ENCODE measurements at regions not wholly inside any gene's neighbourhood (a gene's known extent, or its start where the extent isn't known, plus 50 kb on each side); places are given as distances from the start of the nearest gene placed in this dataset.

DNA sequence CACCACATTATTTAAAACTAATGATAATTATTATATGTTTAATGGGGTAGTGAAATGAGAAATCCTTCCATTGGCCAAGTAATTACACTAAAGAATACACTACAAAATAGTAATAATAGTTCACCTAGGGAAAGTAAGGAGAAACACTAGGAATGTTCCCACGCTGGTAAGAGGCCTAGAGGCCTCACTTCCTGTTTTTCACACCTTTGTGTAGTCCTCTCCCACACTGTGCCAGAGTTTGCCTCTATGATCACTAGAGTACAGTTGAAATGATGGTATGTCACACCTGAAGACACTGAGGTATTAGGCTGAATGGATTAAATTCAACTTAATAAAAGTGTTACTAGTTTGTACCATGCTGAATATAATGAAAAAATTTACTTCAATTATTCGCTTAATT lies 1348.0 kb upstream of the ATXN8OS start:
- TF ChIP-seq, protein P1, sequence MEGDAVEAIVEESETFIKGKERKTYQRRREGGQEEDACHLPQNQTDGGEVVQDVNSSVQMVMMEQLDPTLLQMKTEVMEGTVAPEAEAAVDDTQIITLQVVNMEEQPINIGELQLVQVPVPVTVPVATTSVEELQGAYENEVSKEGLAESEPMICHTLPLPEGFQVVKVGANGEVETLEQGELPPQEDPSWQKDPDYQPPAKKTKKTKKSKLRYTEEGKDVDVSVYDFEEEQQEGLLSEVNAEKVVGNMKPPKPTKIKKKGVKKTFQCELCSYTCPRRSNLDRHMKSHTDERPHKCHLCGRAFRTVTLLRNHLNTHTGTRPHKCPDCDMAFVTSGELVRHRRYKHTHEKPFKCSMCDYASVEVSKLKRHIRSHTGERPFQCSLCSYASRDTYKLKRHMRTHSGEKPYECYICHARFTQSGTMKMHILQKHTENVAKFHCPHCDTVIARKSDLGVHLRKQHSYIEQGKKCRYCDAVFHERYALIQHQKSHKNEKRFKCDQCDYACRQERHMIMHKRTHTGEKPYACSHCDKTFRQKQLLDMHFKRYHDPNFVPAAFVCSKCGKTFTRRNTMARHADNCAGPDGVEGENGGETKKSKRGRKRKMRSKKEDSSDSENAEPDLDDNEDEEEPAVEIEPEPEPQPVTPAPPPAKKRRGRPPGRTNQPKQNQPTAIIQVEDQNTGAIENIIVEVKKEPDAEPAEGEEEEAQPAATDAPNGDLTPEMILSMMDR (IDR thresholded peaks at IDR 0.05), result no peak
- no peak for TF ChIP-seq TCF7L2 (IDR thresholded peaks at IDR 0.05; ENCODE audit: low read depth, low read length)
- no peak for TF ChIP-seq POLR2AphosphoS5 (IDR thresholded peaks at IDR 0.05; ENCODE audit: low read depth, low read length)
- TF ChIP-seq, protein P2, sequence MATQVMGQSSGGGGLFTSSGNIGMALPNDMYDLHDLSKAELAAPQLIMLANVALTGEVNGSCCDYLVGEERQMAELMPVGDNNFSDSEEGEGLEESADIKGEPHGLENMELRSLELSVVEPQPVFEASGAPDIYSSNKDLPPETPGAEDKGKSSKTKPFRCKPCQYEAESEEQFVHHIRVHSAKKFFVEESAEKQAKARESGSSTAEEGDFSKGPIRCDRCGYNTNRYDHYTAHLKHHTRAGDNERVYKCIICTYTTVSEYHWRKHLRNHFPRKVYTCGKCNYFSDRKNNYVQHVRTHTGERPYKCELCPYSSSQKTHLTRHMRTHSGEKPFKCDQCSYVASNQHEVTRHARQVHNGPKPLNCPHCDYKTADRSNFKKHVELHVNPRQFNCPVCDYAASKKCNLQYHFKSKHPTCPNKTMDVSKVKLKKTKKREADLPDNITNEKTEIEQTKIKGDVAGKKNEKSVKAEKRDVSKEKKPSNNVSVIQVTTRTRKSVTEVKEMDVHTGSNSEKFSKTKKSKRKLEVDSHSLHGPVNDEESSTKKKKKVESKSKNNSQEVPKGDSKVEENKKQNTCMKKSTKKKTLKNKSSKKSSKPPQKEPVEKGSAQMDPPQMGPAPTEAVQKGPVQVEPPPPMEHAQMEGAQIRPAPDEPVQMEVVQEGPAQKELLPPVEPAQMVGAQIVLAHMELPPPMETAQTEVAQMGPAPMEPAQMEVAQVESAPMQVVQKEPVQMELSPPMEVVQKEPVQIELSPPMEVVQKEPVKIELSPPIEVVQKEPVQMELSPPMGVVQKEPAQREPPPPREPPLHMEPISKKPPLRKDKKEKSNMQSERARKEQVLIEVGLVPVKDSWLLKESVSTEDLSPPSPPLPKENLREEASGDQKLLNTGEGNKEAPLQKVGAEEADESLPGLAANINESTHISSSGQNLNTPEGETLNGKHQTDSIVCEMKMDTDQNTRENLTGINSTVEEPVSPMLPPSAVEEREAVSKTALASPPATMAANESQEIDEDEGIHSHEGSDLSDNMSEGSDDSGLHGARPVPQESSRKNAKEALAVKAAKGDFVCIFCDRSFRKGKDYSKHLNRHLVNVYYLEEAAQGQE (IDR thresholded peaks at IDR 0.05; ENCODE audit: insufficient read depth in 1 of 2, low read depth in 2 of 2, low read length in 1 of 2), result no peak
- TF ChIP-seq SIN3A (IDR thresholded peaks at IDR 0.05; ENCODE audit: borderline replicate concordance, insufficient read depth, low read depth, low read length), result no peak
